GM23248 (cell line): ENCODE measurements at regions not wholly inside any gene's neighbourhood (a gene's known extent, or its start where the extent isn't known, plus 50 kb on each side); places are given as distances from the start of the nearest gene placed in this dataset.

Experiments
- EZH2 ChIP-seq: fragments of 200-600 bp; sonication (generic); IDR thresholded peaks from 2 replicates; pipeline ENCODE4 v1.6.1; 2018; ENCODE audit warnings: antibody characterized with exemption, mild to moderate bottlenecking; ENCODE audit not compliant: insufficient read depth, poor library complexity, severe bottlenecking
- EZH2phosphoT487 ChIP-seq: fragments of 200-600 bp; sonication (generic); IDR thresholded peaks from 2 replicates; pipeline ENCODE4 v1.6.1; 2018; ENCODE audit warnings: antibody characterized with exemption, moderate library complexity, mild to moderate bottlenecking, low read depth; ENCODE audit not compliant: insufficient read depth

- TF ChIP-seq EZH2 (no peak), EZH2phosphoT487 (no peak)
Measured at GRCh38 chr7:36001546-36001945, 151.5 kb upstream of the EEPD1 start.
